H9 (cell line): ENCODE measurements at regions not wholly inside any gene's neighbourhood (a gene's known extent, or its start where the extent isn't known, plus 50 kb on each side); places are given as distances from the start of the nearest gene placed in this dataset.

Experiments used
- DNase-seq: peaks from one replicate; pipeline ENCODE4 v3.0.0-alpha.2; 2017
- H2AFZ ChIP-seq: one replicate; pipeline ENCODE4 v1.6.1; 2013; ENCODE audit warnings: mild to moderate bottlenecking, low read length, control low read depth, moderate library complexity
- H2AK5ac ChIP-seq: 2 replicates; pipeline ENCODE4 v1.6.1; 2013; ENCODE audit warnings: low read length, control low read depth, mixed read lengths; ENCODE audit not compliant: insufficient read length
- H2BK120ac ChIP-seq: one replicate; pipeline ENCODE4 v1.6.1; 2013; ENCODE audit warnings: low read depth, mild to moderate bottlenecking, low read length, control low read depth, inconsistent platforms; ENCODE audit not compliant: poor library complexity, severe bottlenecking
- H2BK12ac ChIP-seq: 2 replicates; pipeline ENCODE4 v1.6.1; 2013; ENCODE audit warnings: low read length, control low read depth, mixed read lengths, low read depth; ENCODE audit not compliant: insufficient read length
- H2BK15ac ChIP-seq: 2 replicates; pipeline ENCODE4 v1.6.1; 2013; ENCODE audit warnings: low read depth, low read length, control low read depth
- H2BK20ac ChIP-seq: one replicate; pipeline ENCODE4 v1.6.1; 2013; ENCODE audit warnings: low read depth, mild to moderate bottlenecking, low read length, control low read depth, inconsistent platforms; ENCODE audit not compliant: poor library complexity, severe bottlenecking
- H2BK5ac ChIP-seq: 2 replicates; pipeline ENCODE4 v1.6.1; 2013; ENCODE audit warnings: low read length, control low read depth, mixed read lengths; ENCODE audit not compliant: insufficient read length
- H3K14ac ChIP-seq: 2 replicates; pipeline ENCODE4 v1.6.1; 2013; ENCODE audit warnings: low read length, control low read depth; ENCODE audit not compliant: insufficient read depth
- H3K18ac ChIP-seq: 2 replicates; pipeline ENCODE4 v1.6.1; 2013; ENCODE audit warnings: low read depth, mild to moderate bottlenecking, mixed read lengths, low read length, control low read depth; ENCODE audit not compliant: insufficient read length
- H3K23ac ChIP-seq: 2 replicates; pipeline ENCODE4 v1.6.1; 2013; ENCODE audit warnings: low read length, control low read depth, mixed read lengths, low read depth; ENCODE audit not compliant: insufficient read length
- H3K23me2 ChIP-seq: 2 replicates; pipeline ENCODE4 v1.6.1; 2013; ENCODE audit warnings: low read depth, mild to moderate bottlenecking, mixed read lengths, low read length, control low read depth; ENCODE audit not compliant: insufficient read length, poor library complexity, severe bottlenecking
- H3K27ac ChIP-seq: 2 replicates; pipeline ENCODE4 v1.5.1; 2013; ENCODE audit warnings: low read length, control low read depth, mixed read lengths, low read depth; ENCODE audit not compliant: insufficient read length
- H3K27me3 ChIP-seq: 2 replicates; pipeline ENCODE4 v1.6.1; 2013; ENCODE audit warnings: low read length, control low read depth, inconsistent platforms; ENCODE audit not compliant: insufficient read depth
- H3K4ac ChIP-seq: 2 replicates; pipeline ENCODE4 v1.6.1; 2013; ENCODE audit warnings: low read depth, mild to moderate bottlenecking, control low read depth, inconsistent platforms, low read length, moderate library complexity
- H3K4me1 ChIP-seq: 2 replicates; pipeline ENCODE4 v1.6.1; 2013; ENCODE audit warnings: low read length, control low read depth, inconsistent platforms; ENCODE audit not compliant: insufficient read depth
- H3K4me2 ChIP-seq: 2 replicates; pipeline ENCODE4 v1.6.1; 2013; ENCODE audit warnings: low read length, control low read depth, mixed read lengths; ENCODE audit not compliant: insufficient read length, insufficient read depth
- H3K56ac ChIP-seq: 2 replicates; pipeline ENCODE4 v1.6.1; 2013; ENCODE audit warnings: low read depth, mild to moderate bottlenecking, mixed read lengths, low read length, control low read depth; ENCODE audit not compliant: insufficient read length
- H3K79me1 ChIP-seq: 2 replicates; pipeline ENCODE4 v1.6.1; 2013; ENCODE audit warnings: low read depth, mild to moderate bottlenecking, moderate library complexity, low read length, control low read depth, inconsistent platforms; ENCODE audit not compliant: insufficient read depth, poor library complexity, severe bottlenecking
- H3K79me2 ChIP-seq: 2 replicates; pipeline ENCODE4 v1.6.1; 2013; ENCODE audit warnings: low read length, control low read depth, inconsistent platforms; ENCODE audit not compliant: insufficient read depth
- H3K9ac ChIP-seq: 2 replicates; pipeline ENCODE4 v1.6.1; 2013; ENCODE audit warnings: low read length, control low read depth, mixed read lengths; ENCODE audit not compliant: insufficient read length; ENCODE audit errors: extremely low read depth
- H3K9me3 ChIP-seq: one replicate; pipeline ENCODE4 v1.6.1; 2013; ENCODE audit warnings: low read depth, low read length, inconsistent platforms; ENCODE audit not compliant: control insufficient read depth
- H3T11ph ChIP-seq: one replicate; pipeline ENCODE4 v1.6.1; 2013; ENCODE audit warnings: mild to moderate bottlenecking, low read length, control low read depth, inconsistent platforms
- H4K20me1 ChIP-seq: one replicate; pipeline ENCODE4 v1.6.1; 2013; ENCODE audit not compliant: control insufficient read depth, insufficient read length, insufficient read depth
- H4K5ac ChIP-seq: 2 replicates; pipeline ENCODE4 v1.6.1; 2013; ENCODE audit warnings: low read depth, mild to moderate bottlenecking, mixed read lengths, low read length, control low read depth; ENCODE audit not compliant: insufficient read length
- H4K8ac ChIP-seq: replicated peaks from 2 replicates; pipeline ENCODE4 v1.6.1; 2013; ENCODE audit warnings: low read length, control low read depth, mixed read lengths, low read depth; ENCODE audit not compliant: insufficient read length
- H4K91ac ChIP-seq: 2 replicates; pipeline ENCODE4 v1.6.1; 2013; ENCODE audit warnings: low read depth, mild to moderate bottlenecking, moderate library complexity, mixed read lengths, low read length, control low read depth; ENCODE audit not compliant: insufficient read length
- H3K27ac Mint-ChIP-seq, 3 experiments: 2 replicates in 2 of 3; 3 replicates in 1 of 3; pipeline ENCODE4 v1.8.0; 2020 to 2021; ENCODE audit warnings: mixed read lengths in 3 of 3, mild to moderate bottlenecking in 1 of 3, moderate library complexity in 1 of 3
- H3K27me3 Mint-ChIP-seq: 2 replicates; pipeline ENCODE4 v1.8.0; 2021; ENCODE audit warnings: low read depth, mild to moderate bottlenecking, moderate library complexity, mixed read lengths
- H3K36me3 Mint-ChIP-seq, 3 experiments: 2 replicates in 2 of 3; 3 replicates in 1 of 3; pipeline ENCODE4 v1.8.0; 2020 to 2021; ENCODE audit warnings: low read depth in 3 of 3, mixed read lengths in 3 of 3; ENCODE audit not compliant: insufficient read depth in 1 of 3
- H3K4me1 Mint-ChIP-seq, 2 experiments: 2 replicates each; pipeline ENCODE4 v1.8.0; 2020; ENCODE audit warnings: mixed read lengths in 2 of 2
- H3K4me3 Mint-ChIP-seq, 2 experiments: 2 replicates in 1 of 2; 3 replicates in 1 of 2; pipeline ENCODE4 v1.8.0; 2020 to 2021; ENCODE audit warnings: mild to moderate bottlenecking in 2 of 2, mixed read lengths in 2 of 2, moderate library complexity in 1 of 2
- H3K9me3 Mint-ChIP-seq, 2 experiments: 2 replicates in 1 of 2; 3 replicates in 1 of 2; pipeline ENCODE4 v1.8.0; 2020; ENCODE audit warnings: mild to moderate bottlenecking in 2 of 2, mixed read lengths in 2 of 2, moderate library complexity in 1 of 2
- CTCF ChIP-seq: fragments of 200-600 bp; sonication (generic); conservative IDR thresholded peaks from 3 replicates; pipeline ENCODE4 v1.8.0; 2021; ENCODE audit warnings: antibody characterized with exemption, mild to moderate bottlenecking
- WGBS: extraction: QIAGEN DNeasy Blood & Tissue Kit; methylation state at CpG from one replicate; pipeline ENCODE4 v1.1.7; 2013; ENCODE audit warnings: missing lambda C conversion rate, low lambda C conversion rate, mixed read lengths; ENCODE audit not compliant: insufficient read length; ENCODE audit errors: extremely low coverage; 5-methylcytosine and 5-hydroxymethylcytosine counted together

- Mint-ChIP-seq H3K36me3 (peaks cover 0 to 2% (median 0%) of the 10 kb centered on the region in 3 experiments; a peak in 1 of 7 replicates), H3K27me3 (no peaks in the 10 kb centered on the region), H3K9me3 (no peaks in the 10 kb centered on the region), H3K4me1 (peaks cover 2 to 12% of the 10 kb centered on the region in 2 experiments; a peak in 3 of 4 replicates), H3K4me3 (no peak overlapping the region), H3K27ac (no peak overlapping the region)
- H3K9ac ChIP-seq = no peak overlapping the region
- H3K4ac ChIP-seq = no peak overlapping the region
- no peak overlapping the region for H3K56ac ChIP-seq
- H3K4me1 ChIP-seq = no peaks in the 10 kb centered on the region
- H3K23ac ChIP-seq = no peak overlapping the region
- no peak overlapping the region for H2BK20ac ChIP-seq
- no peak for DNase-seq
- no peak overlapping the region for H2AK5ac ChIP-seq
- H3K4me2 ChIP-seq = no peak overlapping the region
- H3K27ac ChIP-seq = no peak overlapping the region
- WGBS = no CpG with 5 or more reads among the region's 4 CpGs
- H2BK15ac ChIP-seq = no peak overlapping the region
- no peak overlapping the region for H2BK12ac ChIP-seq
- no peaks in the 10 kb centered on the region for H3K23me2 ChIP-seq
- H2BK120ac ChIP-seq = no peak overlapping the region
- no peak overlapping the region for H4K8ac ChIP-seq
- no peaks in the 10 kb centered on the region for H4K20me1 ChIP-seq
- no peaks in the 10 kb centered on the region for H3K79me2 ChIP-seq
- TF ChIP-seq CTCF = no peak
- H4K91ac ChIP-seq = no peak overlapping the region
- H2AFZ ChIP-seq = no peak overlapping the region
- H3K18ac ChIP-seq = no peak overlapping the region
- no peak overlapping the region for H3K14ac ChIP-seq
- no peaks in the 10 kb centered on the region for H3K79me1 ChIP-seq
- no peak overlapping the region for H3T11ph ChIP-seq
- no peak overlapping the region for H2BK5ac ChIP-seq
- H3K27me3 ChIP-seq = no peaks in the 10 kb centered on the region
- no peaks in the 10 kb centered on the region for H3K9me3 ChIP-seq
- no peak overlapping the region for H4K5ac ChIP-seq
These were observed 95.3 kb upstream of the FANCL start for GRCh38 chr2:58336416-58336815.
